ENCODE measurements at regions not wholly inside any gene's neighbourhood (a gene's known extent, or its start where the extent isn't known, plus 50 kb on each side); places are given as distances from the start of the nearest gene placed in this dataset.

DNA sequence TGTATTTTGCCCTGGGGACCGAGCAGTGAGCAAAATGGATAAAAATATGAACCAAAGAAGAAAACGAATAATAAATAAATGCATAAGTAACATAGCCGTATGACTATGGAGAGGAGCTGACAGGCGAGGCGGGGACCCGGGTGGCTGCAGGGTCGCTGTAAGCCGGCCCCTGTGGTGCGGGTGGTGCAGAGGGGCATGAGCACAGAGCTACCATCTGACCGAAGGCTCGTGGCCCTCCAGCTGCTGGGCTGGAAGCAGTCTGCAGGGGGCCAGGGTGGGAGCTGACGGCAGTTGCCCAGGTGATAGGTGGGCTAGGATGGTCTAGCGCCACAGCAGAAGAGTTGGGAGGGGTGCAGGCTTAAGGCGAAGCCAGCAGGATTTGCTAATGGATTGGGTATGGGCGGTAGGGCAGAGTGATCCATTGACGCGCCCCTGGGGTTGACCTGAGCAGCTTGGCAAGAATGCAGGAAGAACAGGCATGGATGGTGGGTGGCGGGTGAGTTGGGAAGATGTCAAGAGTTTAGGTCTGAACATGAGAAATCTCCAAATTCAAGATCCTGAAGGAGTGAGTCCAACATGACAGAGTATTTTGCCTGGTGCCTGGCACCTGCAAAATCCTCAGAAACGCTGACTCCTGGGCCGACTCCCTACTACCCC lies 228.0 kb downstream of the FOXL1 start:
- DNase-seq (ENCODE audit: low read depth in 2 of 2), result no peak

DNA sequence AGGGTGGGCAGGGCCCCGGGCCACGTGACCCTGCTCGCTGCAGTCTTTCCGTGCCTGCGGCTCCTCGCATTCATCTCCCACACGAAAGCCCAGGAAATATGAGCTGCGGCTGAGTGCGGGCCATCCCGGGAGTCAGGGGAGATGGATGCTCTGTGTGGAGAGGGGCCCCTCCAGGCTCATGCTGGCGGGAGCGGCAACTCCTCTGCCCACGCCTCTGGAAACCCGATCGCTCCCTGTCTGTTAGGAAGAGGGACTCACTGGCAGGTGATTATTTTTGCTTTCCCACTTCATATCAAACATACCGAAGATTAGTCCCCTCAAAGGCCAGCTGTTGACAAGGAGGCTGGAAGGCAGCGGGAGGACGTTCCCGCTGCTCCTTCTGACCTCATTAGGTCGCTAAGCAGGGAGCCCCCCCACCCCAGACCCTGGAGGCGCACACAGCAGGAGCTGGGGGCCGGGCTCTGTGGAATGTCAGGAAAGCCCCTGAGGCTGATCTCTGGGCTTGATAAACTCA lies 228.5 kb downstream of the FOXL1 start:
- no peak for DNase-seq (ENCODE audit: low read depth in 2 of 2)

DNA sequence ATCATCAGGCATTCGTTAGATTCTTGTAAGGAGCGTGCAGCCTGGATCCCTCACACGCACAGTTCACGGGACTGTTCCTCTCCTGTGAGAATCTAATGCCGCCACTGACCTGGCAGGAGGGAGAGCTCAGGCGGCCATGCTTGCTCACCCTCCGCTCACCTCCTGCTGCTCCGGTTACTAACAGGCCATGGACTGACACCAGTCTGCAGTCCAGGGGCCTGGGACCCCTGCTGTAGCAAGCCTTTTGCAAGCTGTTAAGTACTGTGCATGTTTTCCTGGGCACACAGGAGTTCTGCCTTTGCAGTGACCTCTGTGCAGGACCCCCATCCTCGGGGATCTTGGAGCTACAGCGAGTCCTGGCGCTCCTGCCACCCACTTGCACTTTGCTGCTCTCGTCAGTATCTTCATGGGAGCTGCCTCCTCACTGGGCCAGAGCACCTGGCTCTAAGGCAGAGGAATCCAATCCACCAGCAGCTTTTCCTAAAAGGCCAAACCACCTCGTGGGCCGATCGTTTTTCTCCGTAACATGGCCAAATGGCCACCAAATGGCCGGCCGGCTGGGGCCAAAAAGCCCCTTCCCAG lies 230.6 kb downstream of the FOXL1 start:
- no peak for DNase-seq (ENCODE audit: low read depth in 2 of 2)

DNA sequence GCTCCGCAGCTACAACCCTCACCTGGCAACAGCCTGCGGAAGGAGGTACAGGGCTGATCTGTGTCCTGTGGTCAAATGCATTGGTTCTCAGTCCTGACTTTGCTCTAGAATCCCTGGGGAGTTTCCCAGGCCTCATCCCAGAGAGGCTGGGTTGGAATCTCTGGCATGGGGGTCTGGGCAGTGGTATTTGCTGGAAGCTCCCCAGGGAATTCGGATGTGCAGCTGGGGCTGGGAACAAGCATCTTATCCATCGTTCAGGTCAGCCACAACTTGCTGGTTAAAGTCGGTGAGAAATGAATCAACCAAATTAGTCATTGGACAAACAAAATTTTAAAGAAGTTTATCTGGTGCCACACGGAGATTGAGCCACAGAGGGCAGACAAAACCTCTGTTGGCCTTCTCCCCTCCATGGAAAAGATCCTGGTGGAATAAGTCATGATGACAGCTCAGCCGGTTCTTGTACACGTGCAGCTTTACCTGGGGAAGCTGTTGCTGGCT lies 231.2 kb downstream of the FOXL1 start:
- DNase-seq (ENCODE audit: low read depth in 2 of 2), result no peak

DNA sequence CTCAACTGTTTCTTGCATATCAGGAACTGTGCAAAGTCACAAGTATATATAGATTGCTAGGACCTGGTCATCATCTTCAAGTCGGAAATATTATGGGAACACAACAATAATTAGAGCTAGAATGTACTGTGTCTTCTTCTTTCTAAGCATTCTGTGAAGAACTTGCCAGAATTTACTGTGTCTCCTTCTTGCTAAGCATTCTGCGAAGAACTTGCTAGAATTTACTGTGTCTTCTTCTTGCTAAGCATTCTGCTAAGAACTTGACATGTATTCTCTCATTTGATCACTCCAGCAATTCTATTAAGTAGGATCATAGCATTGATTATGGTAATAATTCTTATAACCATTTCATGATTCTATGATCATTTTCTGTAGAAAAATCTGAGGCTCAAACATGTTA lies 231.7 kb downstream of the FOXL1 start:
- DNase-seq (ENCODE audit: low read depth in 2 of 2), result no peak

DNA sequence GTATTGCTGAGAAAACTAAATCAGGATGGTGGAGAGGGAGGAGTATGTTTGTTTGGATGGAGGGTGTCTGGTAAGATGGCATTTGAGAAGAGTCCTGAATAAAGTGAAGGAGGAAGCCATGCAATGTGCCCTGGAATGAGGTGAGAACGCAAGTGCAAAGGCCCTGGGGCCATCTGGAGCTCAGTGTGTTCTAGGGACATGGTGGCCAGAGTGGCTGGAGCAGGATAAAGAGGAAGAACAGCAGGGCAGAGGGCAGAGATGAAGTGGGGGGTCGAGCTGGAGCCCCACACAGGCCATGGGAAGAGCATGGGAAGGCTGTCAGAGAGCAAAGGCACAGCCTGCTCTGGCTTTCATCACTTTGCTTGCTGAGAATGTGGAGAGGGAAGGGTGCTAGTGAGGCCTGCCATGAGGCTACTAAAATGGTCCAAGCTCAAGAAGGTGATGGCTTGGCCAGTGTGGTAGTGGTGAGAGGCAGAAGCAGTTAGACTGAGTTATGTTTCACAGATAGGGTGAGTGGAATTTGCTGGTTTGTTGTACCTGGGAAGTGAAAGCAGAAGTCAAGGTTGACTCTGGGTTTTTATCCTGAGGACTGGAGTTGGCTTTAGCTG lies 234.1 kb downstream of the FOXL1 start:
- no peak for DNase-seq (ENCODE audit: low read depth in 2 of 2)

DNA sequence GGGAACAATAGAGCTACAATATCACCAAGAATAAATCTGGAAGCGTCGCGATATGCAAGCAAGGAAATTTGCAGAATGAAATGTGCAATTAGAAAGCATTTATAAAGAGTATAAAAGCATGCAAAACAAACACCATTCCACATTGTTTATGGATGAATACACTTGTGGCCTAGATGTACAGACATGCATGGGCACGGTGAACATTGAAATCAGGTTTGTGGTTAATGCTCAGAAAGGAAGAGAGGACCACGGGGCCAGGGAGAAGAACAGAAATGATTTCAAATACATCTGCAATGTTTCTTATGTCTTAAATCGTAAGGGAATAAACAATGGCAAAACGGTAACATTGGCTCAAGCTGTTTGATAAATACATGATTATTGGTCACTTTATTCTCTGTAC lies 235.9 kb downstream of the FOXL1 start:
- no peak for DNase-seq (ENCODE audit: low read depth in 2 of 2)

DNA sequence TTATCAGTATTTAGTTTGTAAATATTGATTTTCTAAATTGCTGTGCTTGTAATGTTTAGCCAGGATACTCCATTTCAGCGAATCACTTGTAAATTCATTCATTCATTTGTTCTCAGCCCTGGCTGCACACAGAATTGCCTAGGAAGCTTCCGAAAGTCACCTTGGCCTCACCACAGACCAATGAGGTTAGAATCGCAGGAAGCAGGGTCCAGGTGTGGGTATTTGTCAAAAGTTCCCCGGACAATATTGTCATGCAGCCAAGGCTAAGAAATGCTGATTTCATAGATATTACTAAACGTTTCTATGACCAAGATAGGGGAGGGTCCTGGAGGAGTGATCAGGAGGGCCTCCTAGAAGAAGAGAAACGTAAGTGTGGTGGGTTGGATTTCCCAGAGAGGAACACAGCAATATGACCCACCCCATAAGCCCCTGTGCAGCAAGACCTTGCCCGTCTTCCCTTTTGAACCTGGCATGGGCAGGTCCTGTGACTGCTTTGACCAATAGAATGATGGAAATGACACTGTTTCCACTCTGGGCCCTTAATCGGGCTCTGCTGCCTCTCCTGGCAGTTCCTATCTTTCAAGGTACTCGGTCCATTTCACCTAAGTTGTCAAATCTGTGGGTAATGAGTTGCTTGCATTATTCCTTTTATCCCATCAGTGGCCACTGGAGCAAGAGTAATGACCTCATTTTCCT lies 238.7 kb downstream of the FOXL1 start:
- DNase-seq (ENCODE audit: low read depth in 2 of 2), result no peak

DNA sequence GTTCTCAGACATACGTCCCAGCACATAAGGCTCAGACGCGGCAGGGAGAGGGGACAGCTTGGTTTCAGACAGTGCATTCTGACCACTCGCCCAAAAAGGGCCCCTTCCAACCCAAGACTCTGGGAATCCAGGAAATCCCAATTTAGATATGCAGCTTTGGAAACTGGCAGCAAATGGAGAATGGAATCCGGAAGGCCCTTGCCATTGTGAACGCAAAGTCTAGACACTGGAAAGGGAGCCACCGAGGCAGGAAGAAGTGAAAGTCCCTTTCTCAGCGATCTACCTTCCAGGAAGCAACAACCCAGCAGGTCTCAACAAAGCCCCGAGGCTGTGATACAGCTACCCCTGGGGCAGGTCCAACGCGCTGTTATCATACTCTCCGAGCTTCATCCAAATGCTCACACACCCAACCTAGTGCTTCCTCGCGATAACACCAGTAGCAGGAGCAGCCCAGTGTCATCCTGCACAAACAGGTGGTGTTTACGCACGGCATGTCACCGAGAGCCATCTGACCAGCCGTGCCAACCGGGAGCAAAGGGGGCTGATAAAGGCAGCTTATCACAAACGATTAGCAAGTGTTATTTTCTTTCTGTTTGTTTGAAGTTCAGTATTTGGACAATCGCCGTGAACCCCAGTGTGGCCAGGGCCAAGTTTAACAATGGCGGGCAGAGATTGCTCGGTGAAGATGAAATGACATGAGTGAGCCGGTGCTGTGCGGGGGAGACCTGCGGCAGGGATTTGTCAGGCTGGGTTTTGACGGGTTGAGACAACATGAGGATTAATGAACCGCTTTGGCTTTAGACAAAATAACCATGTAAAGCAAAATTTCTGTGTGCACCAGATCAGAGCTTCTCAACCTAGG lies 240.6 kb downstream of the FOXL1 start:
- DNase-seq (ENCODE audit: low read depth in 2 of 2), result no peak

DNA sequence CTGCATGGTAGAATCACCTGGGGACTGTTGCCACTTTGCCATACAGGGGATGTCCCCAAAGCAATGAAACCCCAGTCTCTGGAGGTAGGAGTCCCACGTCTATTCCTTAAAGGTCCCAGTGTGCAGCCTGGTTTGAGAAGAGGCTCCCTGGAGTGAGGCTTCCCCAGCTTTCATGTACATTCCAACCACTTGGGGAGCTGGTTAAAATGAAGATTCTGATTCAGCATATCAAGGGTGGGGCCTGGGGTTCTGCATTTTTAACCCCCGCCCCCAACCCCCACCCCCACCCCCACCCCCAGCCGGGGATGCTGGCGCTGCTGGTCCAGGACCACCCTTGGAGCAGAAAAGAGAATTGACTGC lies 241.2 kb downstream of the FOXL1 start:
- DNase-seq (ENCODE audit: low read depth in 2 of 2), result no peak

DNA sequence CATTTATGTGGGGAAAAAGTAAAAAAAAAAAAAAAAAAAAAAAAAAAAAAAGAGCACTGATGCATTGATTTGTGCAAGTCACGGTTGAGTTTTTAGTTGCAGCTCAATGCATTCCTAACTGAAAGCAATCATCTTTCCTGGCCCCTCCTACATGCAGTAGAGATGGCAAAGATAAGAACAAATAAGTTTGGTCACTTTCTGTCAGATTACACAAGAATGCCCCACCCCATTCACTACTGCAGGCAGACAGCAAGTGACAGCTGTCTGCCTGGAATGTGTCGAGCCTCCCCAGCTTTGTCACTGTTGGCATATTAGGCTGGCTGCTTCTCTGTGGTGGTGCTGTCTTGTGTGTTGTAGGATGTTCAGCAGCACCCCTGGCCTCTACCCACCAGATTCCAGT lies 243.5 kb downstream of the FOXL1 start:
- DNase-seq (ENCODE audit: low read depth in 2 of 2), result no peak

DNA sequence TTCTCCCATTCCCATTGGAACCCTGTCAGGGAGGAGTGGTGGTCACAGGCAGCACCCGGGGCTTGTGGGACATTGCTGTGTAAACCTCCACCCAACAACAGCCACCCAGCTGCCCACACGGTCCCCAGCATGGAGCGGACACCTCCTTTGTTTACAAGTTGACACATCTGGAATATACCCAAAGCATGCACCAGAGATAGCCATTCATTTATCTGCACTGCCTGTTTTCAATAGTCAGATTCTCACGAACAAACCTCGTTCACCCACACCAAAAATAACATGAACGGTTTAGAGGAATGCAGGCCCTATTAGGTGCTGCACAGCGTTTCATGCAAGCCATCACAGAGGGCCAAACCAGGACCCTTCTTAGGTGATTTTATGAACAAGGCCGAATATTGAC lies 244.8 kb downstream of the FOXL1 start:
- no peak for DNase-seq (ENCODE audit: low read depth in 2 of 2)

DNA sequence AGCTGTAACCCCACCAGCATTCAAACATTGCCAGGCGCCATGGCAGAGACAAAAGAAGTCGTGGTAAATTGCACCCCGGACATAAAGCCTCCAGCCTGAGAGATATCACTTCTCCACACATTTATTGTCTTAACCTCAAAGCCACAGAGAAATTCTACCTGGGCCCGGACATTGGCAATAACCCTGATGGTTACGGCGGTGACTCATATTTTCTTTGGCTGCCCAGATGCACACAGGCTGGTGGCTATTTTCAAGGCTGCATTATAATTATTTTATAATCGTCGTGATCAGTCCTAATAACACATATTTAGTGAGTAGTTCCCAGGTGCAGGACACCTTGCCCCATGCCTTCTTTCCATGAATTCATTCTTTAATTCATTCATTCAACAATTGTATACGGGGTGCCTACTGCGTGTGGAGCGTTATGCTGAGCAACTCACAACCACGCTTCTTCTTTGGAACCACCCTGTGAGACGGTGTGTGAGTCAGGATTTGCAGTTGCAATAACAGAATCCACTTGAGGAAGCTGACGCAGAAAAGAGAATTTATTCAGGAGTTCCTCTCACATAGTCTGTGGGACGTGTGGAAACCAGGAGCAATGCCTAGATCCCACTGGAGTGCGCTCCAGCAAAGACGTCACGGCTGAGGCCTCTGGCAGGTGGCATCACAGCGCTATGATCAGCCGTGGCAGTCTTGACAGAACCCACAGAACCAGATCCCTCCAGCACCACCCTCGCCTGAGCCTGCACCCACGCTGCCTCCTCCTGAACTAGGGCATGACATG lies 245.7 kb downstream of the FOXL1 start:
- no peak for DNase-seq (ENCODE audit: low read depth in 2 of 2)

DNA sequence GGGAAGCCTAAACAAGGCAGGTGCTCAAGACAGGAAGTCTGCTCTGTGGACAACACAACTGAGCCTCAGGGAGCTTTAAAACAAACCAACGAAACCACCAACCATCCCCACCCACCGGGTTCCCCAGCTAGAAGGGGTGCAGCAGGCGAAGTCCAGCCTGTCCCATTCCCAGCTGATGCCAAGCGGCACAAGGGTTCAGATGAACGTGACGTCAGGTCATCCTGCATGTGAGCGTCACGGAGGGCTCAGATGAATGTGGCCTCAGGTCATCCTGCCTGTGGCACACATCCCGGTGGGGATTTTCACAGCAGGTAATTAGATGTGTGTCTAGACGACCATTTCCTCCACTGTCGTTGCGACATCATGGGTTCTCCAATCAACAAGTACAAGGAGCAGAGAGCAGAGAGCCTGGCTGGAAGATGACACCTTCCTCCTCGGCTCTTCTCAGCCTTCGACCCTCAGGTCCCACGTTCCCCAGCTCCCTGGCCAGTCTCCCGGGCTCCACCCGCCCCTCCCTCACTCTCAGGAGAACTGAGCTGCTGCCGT lies 246.5 kb downstream of the FOXL1 start:
- DNase-seq (ENCODE audit: low read depth in 2 of 2), result no peak

DNA sequence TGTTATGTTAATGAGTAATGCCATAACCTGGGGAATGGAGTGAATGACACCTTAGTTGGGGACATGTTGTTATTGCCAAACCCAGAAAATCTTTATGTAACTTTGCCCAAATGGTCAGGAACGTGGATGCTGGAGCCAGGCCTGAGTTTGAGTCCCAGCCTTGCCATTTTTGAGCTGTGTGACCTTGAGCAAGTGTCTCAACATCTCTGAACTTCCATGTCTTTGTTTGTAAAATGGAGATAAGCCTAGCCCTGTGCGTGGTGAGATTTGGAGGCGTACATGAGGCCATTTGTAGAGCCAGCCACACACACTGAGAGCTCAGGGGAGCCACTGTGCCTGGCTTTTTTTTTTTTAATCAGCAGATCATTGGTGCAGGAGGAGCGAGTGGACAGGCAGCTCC lies 247.3 kb downstream of the FOXL1 start:
- DNase-seq (ENCODE audit: low read depth in 2 of 2), result no peak

DNA sequence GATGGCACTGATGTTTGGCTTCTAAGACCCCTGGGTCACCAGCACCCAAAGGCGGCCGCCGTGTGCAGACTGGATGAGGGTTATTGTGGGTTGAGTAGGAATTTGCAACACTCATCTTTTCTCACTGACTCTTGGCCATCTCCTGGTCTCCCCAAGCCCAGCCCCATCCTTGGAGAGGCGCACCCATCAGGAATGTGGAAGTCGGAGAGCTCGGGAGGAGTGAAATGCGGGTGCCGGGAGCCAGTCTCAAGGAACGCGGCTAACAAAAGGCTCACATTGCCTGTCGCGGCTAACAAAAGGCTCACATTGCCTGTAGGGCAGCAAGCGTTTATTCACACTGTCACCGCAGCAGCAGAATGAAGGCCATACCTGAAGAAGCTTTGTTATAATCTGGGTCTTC lies 248.6 kb downstream of the FOXL1 start:
- DNase-seq (ENCODE audit: low read depth in 2 of 2), result no peak

DNA sequence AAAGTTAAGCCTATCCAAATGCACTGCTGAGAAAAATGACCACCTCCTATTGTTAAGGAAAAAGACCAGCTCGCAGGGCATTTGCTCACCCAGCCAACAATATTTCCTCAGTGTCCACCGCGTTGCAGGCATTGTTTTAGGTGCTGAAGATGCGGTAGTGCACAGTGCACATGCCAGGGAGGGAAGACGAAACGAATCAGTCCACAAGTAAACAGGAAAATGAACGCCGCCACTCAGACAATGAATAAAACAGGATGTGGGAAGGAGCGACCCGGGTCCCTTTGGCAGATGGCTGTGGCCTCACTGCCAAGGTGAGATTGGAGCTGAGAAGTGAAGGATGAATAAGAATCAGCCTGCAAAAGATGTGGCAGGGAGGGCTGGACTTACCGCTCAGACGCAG lies 249.2 kb downstream of the FOXL1 start:
- no peak for DNase-seq (ENCODE audit: low read depth in 2 of 2)

DNA sequence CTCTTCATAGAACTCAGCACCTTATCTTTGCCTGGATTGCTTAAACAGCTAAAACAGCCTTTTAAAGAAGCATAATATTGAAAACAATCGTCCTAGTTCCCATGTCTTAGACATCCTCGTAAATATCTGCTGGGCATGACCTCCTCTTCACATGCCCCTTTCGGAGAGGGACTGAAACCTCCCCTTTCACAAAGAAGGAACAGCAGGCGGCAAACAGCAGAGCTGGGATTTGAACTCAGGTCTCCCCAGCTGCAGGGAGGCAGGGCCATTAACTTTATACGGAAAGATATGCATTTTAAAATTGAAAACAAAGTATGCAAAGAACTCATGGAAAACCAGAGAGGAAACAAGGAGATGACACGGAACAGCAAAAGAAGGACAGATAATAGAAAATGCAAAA lies 249.9 kb downstream of the FOXL1 start:
- DNase-seq (ENCODE audit: low read depth in 2 of 2), result no peak

DNA sequence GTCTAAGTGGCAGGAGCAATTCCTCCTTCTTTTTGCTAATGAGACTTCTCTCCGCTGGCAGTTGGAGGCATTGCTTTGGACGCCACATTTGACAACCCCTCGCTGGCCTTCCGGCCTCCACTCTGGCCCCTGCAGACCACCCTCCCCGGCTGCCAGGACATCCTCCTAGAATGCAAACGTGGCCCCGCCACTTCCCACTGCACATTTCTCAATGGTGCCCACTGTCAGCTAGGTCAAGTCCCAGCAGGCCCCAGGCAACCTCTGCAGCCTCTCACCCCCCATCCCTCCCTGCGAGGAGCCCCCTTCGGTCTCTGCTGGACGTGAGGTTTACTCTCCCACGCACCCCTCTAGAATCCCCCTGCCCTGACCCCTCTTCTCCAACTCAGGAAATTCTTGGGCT lies 250.3 kb downstream of the FOXL1 start:
- DNase-seq (ENCODE audit: low read depth in 2 of 2), result no peak

DNA sequence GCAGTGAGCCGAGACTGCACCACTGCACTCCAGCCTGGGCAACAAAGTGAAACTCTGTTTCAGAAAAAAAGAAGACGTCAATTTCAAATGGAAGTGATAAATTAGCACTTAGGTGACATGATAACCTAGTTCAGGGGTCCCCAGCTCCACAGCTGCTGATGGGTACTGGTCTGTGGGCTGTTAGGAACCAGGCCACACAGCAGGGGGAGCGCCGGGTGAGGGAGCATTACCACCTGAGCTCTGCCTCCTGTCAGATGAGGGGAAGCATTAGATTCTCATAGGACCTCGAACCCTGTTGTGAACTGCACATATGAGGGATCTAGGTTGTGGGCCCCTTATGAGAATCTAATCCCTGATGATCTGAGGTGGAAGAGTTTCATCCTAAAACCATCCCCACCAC lies 253.0 kb downstream of the FOXL1 start:
- DNase-seq (ENCODE audit: low read depth in 2 of 2), result no peak

DNA sequence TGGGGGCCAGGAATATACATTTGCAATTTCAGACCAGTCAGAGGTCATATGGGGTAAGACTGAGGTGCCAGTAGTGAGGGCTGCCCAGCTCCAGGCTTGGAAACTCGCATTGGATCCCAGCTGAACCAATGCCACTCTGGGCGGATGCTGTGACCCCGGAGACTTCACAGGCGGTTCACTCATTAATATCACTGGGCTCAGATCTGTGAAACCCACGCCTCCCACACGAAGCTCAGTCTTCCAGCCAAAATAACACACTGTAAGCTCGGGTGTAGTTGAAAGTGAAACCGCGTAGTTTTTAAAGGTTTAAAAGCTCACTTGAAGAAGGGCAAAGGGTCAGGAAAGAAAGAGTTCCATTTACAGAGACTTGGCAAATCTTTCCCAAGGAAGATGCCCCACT lies 254.8 kb downstream of the FOXL1 start:
- DNase-seq (ENCODE audit: low read depth in 2 of 2), result no peak
